ENCODE measurements at regions not wholly inside any gene's neighbourhood (a gene's known extent, or its start where the extent isn't known, plus 50 kb on each side); places are given as distances from the start of the nearest gene placed in this dataset.

DNA sequence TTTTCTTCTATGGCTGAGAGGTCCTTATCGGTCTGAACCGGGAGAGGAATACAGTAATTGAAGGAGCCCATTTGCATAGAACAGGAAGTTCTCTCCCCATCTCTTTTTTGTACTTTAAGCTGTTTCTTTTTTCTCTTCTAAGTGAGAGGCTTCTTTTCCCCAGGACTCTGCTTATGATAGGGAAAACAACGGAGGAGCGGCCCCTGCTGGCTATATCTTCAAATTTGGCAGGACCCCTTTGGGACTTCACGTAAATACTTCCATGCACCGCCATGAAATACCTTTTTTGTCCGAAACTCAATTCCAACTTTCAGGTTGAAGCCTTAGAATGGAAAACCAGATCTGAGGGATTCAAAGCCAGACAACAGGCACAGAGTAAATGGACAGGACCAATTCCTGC, 1153.0 kb upstream of the INTU start:
- TF ChIP-seq, protein P1, sequence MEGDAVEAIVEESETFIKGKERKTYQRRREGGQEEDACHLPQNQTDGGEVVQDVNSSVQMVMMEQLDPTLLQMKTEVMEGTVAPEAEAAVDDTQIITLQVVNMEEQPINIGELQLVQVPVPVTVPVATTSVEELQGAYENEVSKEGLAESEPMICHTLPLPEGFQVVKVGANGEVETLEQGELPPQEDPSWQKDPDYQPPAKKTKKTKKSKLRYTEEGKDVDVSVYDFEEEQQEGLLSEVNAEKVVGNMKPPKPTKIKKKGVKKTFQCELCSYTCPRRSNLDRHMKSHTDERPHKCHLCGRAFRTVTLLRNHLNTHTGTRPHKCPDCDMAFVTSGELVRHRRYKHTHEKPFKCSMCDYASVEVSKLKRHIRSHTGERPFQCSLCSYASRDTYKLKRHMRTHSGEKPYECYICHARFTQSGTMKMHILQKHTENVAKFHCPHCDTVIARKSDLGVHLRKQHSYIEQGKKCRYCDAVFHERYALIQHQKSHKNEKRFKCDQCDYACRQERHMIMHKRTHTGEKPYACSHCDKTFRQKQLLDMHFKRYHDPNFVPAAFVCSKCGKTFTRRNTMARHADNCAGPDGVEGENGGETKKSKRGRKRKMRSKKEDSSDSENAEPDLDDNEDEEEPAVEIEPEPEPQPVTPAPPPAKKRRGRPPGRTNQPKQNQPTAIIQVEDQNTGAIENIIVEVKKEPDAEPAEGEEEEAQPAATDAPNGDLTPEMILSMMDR (conservative IDR thresholded peaks at IDR 0.05; ENCODE audit: control insufficient read depth, insufficient read depth, low read depth, low read length), result no peak
- no peak overlapping the region for H3K4me3 ChIP-seq (ENCODE audit: control insufficient read depth, low read depth, low read length)
- no peak for DNase-seq (ENCODE audit: low read depth)

DNA sequence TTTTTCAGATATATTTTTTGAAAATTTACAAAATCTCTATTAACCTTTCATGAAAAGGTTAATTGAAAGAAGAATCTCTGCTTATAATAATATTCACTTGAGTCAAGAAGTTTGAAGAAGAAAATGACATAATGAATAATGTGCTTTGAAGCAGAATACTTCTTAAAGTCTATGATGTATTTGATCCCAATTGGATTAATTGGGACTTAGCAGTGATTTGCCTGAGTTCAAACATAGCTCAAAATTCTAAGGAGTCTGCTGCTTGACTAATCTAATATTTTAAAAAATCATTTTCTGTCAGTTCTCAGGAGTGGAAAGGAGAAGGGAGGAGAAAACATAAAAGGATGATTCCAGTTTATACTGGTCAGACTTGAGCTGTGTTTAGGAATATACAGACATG, 1150.4 kb upstream of the INTU start:
- H3K4me3 ChIP-seq (ENCODE audit: control insufficient read depth, low read depth, low read length), result no peak overlapping the region
- no peak for DNase-seq (ENCODE audit: low read depth)
- TF ChIP-seq, protein P1 (conservative IDR thresholded peaks at IDR 0.05; ENCODE audit: control insufficient read depth, insufficient read depth, low read depth, low read length), result no peak

DNA sequence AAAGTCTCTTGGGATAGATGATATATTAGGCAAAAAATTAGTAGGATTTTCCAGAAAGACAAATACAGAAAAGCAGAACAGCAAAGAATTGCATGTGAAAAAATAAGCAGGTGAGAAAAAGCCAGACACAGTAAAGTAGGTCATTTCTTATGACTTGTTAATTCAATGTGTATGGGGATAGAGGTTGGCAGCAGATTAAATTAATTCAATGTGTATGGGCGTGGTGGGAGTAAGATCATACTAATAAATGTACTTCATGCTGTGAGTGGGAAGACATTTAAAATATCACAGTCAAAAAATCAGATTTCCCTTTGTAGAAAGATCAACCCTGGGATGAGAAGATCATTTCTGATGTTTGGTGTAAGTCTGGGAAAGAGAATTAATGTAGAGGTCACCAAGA, 1146.4 kb upstream of the INTU start:
- TF ChIP-seq, protein P1 (conservative IDR thresholded peaks at IDR 0.05; ENCODE audit: control insufficient read depth, insufficient read depth, low read depth, low read length), result no peak

GRCh38 chr4:126489826-126490463, 1142.8 kb upstream of the INTU start:
- TF ChIP-seq, protein P1 (conservative IDR thresholded peaks at IDR 0.05; ENCODE audit: control insufficient read depth, insufficient read depth, low read depth, low read length), result no peak

More for the DNA sequence above, 1146.4 kb upstream of the INTU start:
- H3K4me3 ChIP-seq (ENCODE audit: control insufficient read depth, low read depth, low read length), result no peak overlapping the region
- no peak for DNase-seq (ENCODE audit: low read depth)

DNA sequence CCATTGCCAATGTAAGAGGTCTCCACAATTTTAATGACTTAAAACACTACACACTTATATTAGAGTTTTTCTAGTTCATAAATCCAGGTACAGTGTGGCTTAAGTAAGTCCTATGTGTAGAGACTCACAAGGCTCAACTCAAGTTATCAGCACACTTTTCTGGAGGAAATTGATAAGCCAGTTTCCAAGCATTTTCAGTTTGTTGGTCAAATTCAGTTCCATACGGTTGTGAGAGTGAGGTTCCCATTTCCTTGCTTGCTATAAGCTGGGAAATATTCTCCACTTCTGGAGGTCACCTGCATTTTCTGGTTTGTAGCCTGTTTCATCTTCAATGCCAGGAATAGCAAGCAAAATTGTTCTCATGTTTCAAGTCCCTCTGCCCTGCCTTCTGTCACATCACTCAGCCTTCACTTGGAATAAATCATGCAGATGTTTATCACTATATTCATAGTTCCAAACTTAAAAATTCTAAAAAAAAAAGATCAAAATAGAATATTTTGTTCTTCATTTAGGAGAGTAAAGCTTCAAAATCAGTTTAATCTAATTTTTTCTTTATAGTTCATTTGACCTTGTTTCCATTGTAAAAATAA, 1137.5 kb upstream of the INTU start:
- no peak overlapping the region for H3K4me3 ChIP-seq (ENCODE audit: control insufficient read depth, low read depth, low read length)
- TF ChIP-seq, protein P1 (conservative IDR thresholded peaks at IDR 0.05; ENCODE audit: control insufficient read depth, insufficient read depth, low read depth, low read length), result no peak

More at GRCh38 chr4:126489826-126490463, 1142.8 kb upstream of the INTU start:
- no peak for DNase-seq (ENCODE audit: low read depth)
- H3K4me3 ChIP-seq (ENCODE audit: control insufficient read depth, low read depth, low read length), result no peak overlapping the region

DNA sequence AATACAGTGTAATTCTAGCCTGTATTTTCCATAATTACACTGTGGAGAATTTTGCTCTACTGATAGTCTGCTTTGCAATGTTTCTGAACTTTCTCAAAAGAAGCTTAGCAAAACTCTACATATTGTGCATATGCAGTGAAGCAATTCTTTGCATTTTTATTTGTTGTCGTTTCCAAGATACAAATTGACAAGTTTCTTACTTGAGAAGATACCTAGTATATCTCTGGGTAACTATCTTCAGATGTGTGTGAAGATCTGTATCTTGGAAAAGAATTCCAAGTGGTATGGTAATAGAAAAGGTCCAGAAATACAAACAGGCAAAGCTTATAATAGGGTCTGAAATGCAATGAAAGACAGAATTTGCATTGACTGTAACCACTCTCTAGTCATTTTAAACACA, 1119.8 kb upstream of the INTU start:
- no peak overlapping the region for H3K4me3 ChIP-seq (ENCODE audit: control insufficient read depth, low read depth, low read length)
- TF ChIP-seq, protein P1 (conservative IDR thresholded peaks at IDR 0.05; ENCODE audit: control insufficient read depth, insufficient read depth, low read depth, low read length), result no peak
- DNase-seq (ENCODE audit: low read depth), result no peak

More for the DNA sequence above, 1137.5 kb upstream of the INTU start:
- DNase-seq (ENCODE audit: low read depth), result no peak
